Activated CD4-positive, CD25-positive, alpha-beta regulatory T cell treated with anti-CD3 and anti-CD28 coated beads, Interleukin-2, amount 50 U/mL, for 16 hours (primary cell): ENCODE measurements at regions not wholly inside any gene's neighbourhood (a gene's known extent, or its start where the extent isn't known, plus 50 kb on each side); places are given as distances from the start of the nearest gene placed in this dataset.

ENCODE experiments used
- DNase-seq: peaks from one replicate; pipeline ENCODE4 v3.0.0-alpha.2; 2020; ENCODE audit warnings: low read depth, low spot score

- no peak for DNase-seq
Measured at GRCh38 chr5:133713209-133713608, 100.9 kb upstream of the FSTL4 start.

GRCh38 chr5:133712562-133712961 is 100.2 kb upstream of the FSTL4 start:
- DNase-seq, result no peak

- DNase-seq, result no peak
Measured at GRCh38 chr5:133709209-133709725, 96.9 kb upstream of the FSTL4 start.

- no peak for DNase-seq
Measured at GRCh38 chr5:133708331-133708850, 96.0 kb upstream of the FSTL4 start.

- DNase-seq, result no peak
Measured at GRCh38 chr5:133707629-133708028, 95.3 kb upstream of the FSTL4 start.

- DNase-seq, result no peak
Measured at GRCh38 chr5:133706506-133707430, 94.4 kb upstream of the FSTL4 start.

GRCh38 chr5:133705331-133705730 is 93.0 kb upstream of the FSTL4 start:
- no peak for DNase-seq

- DNase-seq, result no peak
Measured at GRCh38 chr5:133704411-133704810, 92.1 kb upstream of the FSTL4 start.

GRCh38 chr5:133703935-133704334 is 91.6 kb upstream of the FSTL4 start:
- DNase-seq, result no peak

- DNase-seq, result no peak
Measured at GRCh38 chr5:133702791-133703770, 90.7 kb upstream of the FSTL4 start.

GRCh38 chr5:133701871-133702270 is 89.5 kb upstream of the FSTL4 start:
- DNase-seq, result no peak

- no peak for DNase-seq
Measured at GRCh38 chr5:133700251-133700650, 87.9 kb upstream of the FSTL4 start.

GRCh38 chr5:133698646-133699526 is 86.5 kb upstream of the FSTL4 start:
- DNase-seq, result no peak

- DNase-seq, result no peak
Measured at GRCh38 chr5:133698259-133698554, 85.9 kb upstream of the FSTL4 start.

- no peak for DNase-seq
Measured at GRCh38 chr5:133697536-133698258, 85.4 kb upstream of the FSTL4 start.

- no peak for DNase-seq
Measured at GRCh38 chr5:133696782-133697507, 84.6 kb upstream of the FSTL4 start.

- no peak for DNase-seq
Measured at GRCh38 chr5:133696006-133696584, 83.8 kb upstream of the FSTL4 start.

GRCh38 chr5:133694181-133694831 is 82.0 kb upstream of the FSTL4 start:
- no peak for DNase-seq

GRCh38 chr5:133691448-133691847 is 79.1 kb upstream of the FSTL4 start:
- no peak for DNase-seq
